ENCODE measurements at regions not wholly inside any gene's neighbourhood (a gene's known extent, or its start where the extent isn't known, plus 50 kb on each side); places are given as distances from the start of the nearest gene placed in this dataset.

DNA sequence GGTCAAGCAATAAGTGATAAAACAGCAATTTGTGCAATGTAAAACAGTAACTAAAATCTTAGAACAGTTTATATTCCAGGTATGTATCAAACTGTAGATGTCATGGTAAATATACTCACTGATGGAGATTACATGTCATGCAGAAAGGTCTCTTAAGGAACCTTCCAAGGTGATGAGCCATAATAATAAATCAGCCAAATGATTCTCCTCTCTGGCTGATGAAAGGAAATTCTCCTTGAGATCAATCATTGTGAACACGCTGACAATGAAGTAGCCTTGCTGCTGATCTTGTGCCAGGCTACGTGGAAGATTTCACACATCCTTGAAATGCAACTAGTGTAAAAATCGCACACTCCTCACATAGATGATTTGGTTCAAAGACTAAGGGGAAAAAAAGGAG lies 392.5 kb upstream of the CDH7 start:
- no peak for FAIRE-seq
- Histone ChIP-seq H3K27me3 (ENCODE audit: control insufficient read depth, insufficient read depth, low read length) (no peaks in the 10 kb centered on the region), H3K36me3 (ENCODE audit: control insufficient read depth, insufficient read depth, low read length) (no peaks in the 10 kb centered on the region), H3K4me3 (ENCODE audit: low read depth, low read length) (no peak overlapping the region)
- TF ChIP-seq CTCF (IDR thresholded peaks at IDR 0.05; ENCODE audit: insufficient read depth, low read length, severe bottlenecking) = no peak
- DNase-seq (ENCODE audit: low read depth) = no peak

DNA sequence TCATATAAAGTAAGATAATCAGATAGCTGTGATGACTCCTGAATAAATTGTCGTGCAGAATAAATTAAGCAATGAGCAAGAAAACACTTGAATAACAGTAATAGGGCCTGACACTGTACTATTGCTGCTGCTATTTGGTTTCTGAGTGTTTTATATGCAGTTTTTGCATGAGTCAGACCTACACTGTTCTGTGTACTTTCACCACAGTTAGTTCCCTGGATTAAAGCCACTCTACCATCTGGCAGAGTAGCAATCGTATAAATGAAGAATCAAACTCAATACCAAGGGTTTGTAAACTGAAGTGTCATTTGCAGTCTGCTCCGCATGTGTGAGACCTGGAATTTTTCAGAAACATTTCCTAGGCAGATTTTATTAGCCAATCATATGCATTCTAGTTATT lies 398.6 kb upstream of the CDH7 start:
- TF ChIP-seq CTCF (IDR thresholded peaks at IDR 0.05; ENCODE audit: insufficient read depth, low read length, severe bottlenecking) = no peak
- no peaks in the 10 kb centered on the region for H3K27me3 ChIP-seq (ENCODE audit: control insufficient read depth, insufficient read depth, low read length)
- H3K4me3 ChIP-seq (ENCODE audit: low read depth, low read length) = no peak overlapping the region
- FAIRE-seq (no peak), DNase-seq (ENCODE audit: low read depth) (no peak)
- no peaks in the 10 kb centered on the region for H3K36me3 ChIP-seq (ENCODE audit: control insufficient read depth, insufficient read depth, low read length)

DNA sequence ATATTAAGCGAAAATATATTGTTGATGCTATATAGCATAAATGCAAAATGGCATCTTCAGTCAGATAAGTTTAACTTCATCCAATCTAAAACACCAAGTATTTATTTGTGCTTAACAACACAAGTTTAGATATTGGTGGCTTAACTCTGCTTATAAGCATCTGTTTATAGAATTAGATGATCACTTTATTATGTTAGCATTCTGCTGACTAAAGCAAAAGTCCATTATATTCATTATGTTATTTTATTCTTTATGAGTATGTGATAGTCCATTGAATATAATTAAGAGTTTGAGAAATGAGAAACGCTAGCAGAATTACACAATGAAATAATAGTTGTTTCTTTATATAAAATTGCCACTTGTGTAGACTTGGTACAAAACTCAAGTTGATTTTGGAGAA lies 401.2 kb upstream of the CDH7 start:
- Histone ChIP-seq H3K27me3 (ENCODE audit: control insufficient read depth, insufficient read depth, low read length) (no peaks in the 10 kb centered on the region), H3K4me3 (ENCODE audit: low read depth, low read length) (no peak overlapping the region), H3K36me3 (ENCODE audit: control insufficient read depth, insufficient read depth, low read length) (no peaks in the 10 kb centered on the region)
- FAIRE-seq (no peak), DNase-seq (ENCODE audit: low read depth) (no peak)
- no peak for TF ChIP-seq CTCF (IDR thresholded peaks at IDR 0.05; ENCODE audit: insufficient read depth, low read length, severe bottlenecking)

DNA sequence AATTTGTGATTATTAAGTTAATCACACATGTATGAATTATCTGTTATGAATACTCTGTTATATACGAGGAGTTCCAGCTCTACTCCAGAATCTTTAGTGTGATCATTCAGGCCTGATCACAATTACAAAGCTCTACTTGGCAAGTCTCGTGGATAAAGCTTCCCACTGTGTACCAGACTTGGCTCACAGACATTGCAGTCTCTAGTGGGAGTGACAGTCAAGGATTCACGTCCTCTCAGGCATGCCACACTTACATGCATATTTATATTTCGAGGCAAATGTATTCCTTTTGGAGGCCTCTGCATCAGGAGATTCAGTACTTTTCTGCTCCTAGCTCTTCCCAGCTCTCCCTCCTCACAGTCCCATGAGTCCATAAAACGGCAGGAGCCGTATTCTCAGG lies 403.4 kb upstream of the CDH7 start:
- FAIRE-seq = no peak
- Histone ChIP-seq H3K4me3 (ENCODE audit: low read depth, low read length) (no peak overlapping the region), H3K36me3 (ENCODE audit: control insufficient read depth, insufficient read depth, low read length) (no peaks in the 10 kb centered on the region), H3K27me3 (ENCODE audit: control insufficient read depth, insufficient read depth, low read length) (no peaks in the 10 kb centered on the region)
- no peak for DNase-seq (ENCODE audit: low read depth)
- no peak for TF ChIP-seq CTCF (IDR thresholded peaks at IDR 0.05; ENCODE audit: insufficient read depth, low read length, severe bottlenecking)

GRCh38 chr18:65346086-65346485 lies 404.7 kb upstream of the CDH7 start:
- FAIRE-seq = no peak
- TF ChIP-seq CTCF (IDR thresholded peaks at IDR 0.05; ENCODE audit: insufficient read depth, low read length, severe bottlenecking) = no peak

DNA sequence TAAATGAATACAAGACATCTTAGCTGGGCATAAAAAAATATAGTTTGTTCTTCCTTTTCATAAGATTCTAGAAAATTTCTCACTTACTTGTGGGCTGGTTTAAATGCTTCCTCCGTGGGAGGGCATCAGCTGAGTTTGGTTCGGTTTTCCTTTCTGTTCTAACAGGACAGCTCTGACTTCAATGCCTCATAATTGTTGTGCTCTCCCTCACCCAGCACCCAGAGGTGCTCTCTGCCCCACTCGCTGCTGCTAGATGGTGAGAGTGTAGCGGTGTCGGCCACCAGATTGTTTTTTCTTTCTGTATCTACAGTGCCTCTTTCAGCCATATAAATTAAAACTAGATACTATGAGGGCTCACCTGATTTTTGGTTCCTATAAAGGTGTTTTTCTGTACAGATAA lies 407.2 kb upstream of the CDH7 start:
- TF ChIP-seq CTCF (IDR thresholded peaks at IDR 0.05; ENCODE audit: insufficient read depth, low read length, severe bottlenecking) = no peak
- H3K36me3 ChIP-seq (ENCODE audit: control insufficient read depth, insufficient read depth, low read length) = no peaks in the 10 kb centered on the region
- no peak overlapping the region for H3K4me3 ChIP-seq (ENCODE audit: low read depth, low read length)
- DNase-seq (ENCODE audit: low read depth) (no peak), FAIRE-seq (no peak)
- no peaks in the 10 kb centered on the region for H3K27me3 ChIP-seq (ENCODE audit: control insufficient read depth, insufficient read depth, low read length)

More at GRCh38 chr18:65346086-65346485, 404.7 kb upstream of the CDH7 start:
- H3K27me3 ChIP-seq (ENCODE audit: control insufficient read depth, insufficient read depth, low read length) = no peaks in the 10 kb centered on the region
- no peak overlapping the region for H3K4me3 ChIP-seq (ENCODE audit: low read depth, low read length)
- H3K36me3 ChIP-seq (ENCODE audit: control insufficient read depth, insufficient read depth, low read length) = no peaks in the 10 kb centered on the region
- DNase-seq (ENCODE audit: low read depth) = no peak

Data from bronchial epithelial cell (primary cell).